GM18520 (cell line): ENCODE measurements at regions not wholly inside any gene's neighbourhood (a gene's known extent, or its start where the extent isn't known, plus 50 kb on each side); places are given as distances from the start of the nearest gene placed in this dataset.
"Not testable (repeated sequence)": the region's sequence is repeated elsewhere in the genome, so short reads cannot be mapped to it uniquely, and the experiment has no call there.

Experiments
- ATAC-seq: cut with Tn5 transposase; IDR thresholded peaks from one replicate; pipeline ENCODE4 v1.9.1; 2021; ENCODE audit not compliant: unreplicated experiment

GRCh38 chr3:145450018-145450682 is 710.8 kb downstream of the PLOD2 start:
- ATAC-seq = no peak

GRCh38 chr3:145457825-145458552 is 703.0 kb downstream of the PLOD2 start:
- ATAC-seq = no peak

GRCh38 chr3:145459681-145460080 is 701.3 kb downstream of the PLOD2 start:
- not testable (repeated sequence) for ATAC-seq

DNA sequence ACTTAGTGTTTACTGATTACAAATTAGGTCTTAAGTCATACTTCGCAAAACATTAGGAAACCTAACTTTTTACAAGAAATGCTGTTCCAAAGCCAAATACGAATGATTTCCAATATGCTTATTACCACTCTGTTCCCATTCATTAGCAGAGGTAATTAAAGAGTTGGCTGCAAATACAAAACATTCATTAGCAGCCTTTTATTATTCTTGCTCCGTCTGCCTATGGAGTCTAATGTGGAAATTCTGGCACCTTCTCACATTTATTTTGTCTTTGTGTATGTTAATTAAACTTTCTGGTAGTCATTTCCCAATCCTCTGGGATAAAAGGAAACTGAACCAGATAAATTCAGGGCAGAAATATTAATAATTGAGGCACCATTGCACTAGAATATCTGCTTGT is 689.0 kb downstream of the PLOD2 start:
- no peak for ATAC-seq

DNA sequence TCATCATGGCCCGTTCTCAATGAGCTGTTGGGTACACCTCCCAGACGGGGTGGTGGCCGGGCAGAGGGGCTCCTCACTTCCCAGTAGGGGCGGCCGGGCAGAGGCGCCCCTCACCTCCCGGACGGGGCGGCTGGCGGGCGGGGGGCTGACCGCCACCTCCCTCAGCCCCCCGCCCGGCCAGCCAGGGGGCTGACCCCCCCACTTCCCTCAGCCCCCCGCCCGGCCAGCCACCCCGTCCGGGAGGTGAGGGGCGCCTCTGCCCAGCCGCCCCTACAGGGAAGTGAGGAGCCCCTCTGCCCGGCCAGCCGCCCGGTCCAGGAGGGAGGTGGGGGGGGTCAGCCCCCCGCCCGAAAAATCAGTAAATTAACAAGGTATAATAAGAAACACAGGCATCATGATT is 678.2 kb downstream of the PLOD2 start:
- not testable (repeated sequence) for ATAC-seq

GRCh38 chr3:145483992-145484391 is 677.0 kb downstream of the PLOD2 start:
- no peak for ATAC-seq

GRCh38 chr3:145489011-145489410 is 672.0 kb downstream of the PLOD2 start:
- no peak for ATAC-seq

DNA sequence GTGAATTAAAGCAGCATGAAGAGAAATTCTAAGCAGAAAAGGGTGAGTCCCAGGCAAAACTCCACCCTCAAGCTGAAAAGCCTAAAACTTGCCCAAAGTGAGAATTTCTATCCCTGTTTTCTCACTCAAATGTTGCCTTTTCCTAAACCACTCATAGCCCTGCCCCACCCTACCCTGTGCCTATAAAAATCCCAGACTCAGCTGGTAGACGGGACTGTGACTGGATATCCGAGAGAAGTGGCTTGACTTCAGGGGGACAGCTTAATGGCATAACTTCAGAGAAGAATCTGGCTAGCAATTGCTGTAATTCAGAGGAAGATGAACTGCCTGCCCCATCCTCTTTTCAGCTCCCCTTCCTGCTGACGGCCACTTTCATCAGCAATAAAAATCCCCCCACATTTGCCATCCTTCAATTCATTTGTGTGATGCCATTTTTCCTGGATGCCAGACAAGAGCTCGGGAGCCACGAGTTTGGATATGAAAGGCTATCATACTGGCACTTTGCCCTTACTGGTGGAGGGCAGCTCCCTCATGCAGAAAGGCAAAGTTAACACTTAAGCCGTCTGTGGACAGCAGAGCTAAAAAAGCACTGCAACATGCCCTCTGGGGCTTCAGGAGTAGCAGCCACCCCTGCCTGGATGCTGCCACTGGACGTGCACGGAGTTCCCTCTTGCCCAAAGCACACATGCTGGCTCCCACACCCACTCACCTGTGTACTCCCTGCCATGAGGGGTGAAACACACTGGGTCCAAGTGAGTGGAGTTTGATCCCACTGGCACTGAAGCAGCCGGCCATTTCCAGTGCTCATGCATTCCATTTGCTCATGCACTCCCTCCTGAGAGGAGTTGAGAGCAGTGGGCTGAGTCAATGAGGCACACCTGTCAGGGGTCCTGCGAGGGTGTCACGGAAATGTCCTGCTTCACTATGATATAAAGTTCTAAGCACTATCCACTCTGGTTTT is 670.6 kb downstream of the PLOD2 start:
- no peak for ATAC-seq

DNA sequence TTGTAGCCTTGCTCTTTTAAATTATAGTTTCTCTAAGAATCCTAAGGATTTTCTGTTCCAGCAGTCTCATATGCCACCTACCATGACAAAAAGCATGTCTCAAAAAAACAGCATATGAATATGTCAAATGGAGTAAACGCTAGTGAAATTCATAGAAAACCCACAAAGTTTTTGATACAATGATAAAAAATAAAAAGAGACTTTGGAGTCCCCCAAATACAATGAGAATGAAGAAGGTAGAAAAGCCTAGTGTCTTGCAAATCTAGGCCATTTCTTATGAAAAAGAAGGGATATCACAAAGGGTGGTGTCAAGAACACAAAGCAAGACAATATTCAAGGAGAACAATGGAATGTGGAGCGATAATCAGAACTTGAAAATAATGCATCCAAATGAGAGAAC is 668.5 kb downstream of the PLOD2 start:
- ATAC-seq = no peak

- ATAC-seq = not testable (repeated sequence)
Measured at GRCh38 chr3:145517416-145517815, 643.6 kb downstream of the PLOD2 start.

GRCh38 chr3:145518639-145519038 is 642.3 kb downstream of the PLOD2 start:
- no peak for ATAC-seq

- ATAC-seq = no peak
Measured at GRCh38 chr3:145519398-145520047, 641.5 kb downstream of the PLOD2 start.

GRCh38 chr3:145522179-145522578 is 638.8 kb downstream of the PLOD2 start:
- ATAC-seq = no peak

DNA sequence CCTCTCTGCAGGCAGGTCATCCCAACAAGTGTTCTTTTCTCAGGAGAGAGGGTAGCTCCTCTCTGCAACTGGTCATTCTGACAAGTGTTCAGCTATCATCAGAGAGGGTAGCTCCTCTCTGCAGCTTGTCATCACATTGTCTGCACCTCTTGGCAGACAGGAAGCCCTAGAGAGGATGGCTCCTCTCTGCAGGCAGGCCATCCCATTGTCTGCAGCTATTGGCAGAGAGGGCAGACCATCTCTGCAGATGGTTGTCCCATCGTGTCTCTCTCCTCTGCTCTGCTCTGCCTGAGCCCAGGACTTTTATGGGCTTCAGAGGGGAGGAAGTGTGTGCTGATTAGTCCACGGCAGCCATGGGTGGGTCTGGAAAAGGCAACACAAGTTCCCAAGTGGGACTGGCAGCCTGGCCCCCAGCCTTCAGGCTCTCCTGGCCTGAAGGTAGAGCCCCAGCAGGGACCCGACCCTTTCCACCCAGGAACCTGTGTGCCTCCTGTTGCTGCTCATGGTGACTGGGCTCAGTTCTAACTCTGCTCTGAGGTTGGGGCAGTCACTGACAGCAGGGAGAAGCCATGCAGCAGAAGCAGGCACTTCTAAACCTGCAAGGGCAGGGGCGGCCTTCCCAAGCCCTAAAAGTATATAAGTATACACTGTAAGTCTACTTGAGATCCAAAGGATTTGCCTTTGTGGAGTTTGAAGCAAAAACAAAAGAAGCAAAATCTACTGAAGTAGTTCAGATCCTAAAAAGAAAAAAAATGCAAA is 637.9 kb downstream of the PLOD2 start:
- no peak for ATAC-seq

GRCh38 chr3:145531548-145531947 is 629.4 kb downstream of the PLOD2 start:
- ATAC-seq = no peak

DNA sequence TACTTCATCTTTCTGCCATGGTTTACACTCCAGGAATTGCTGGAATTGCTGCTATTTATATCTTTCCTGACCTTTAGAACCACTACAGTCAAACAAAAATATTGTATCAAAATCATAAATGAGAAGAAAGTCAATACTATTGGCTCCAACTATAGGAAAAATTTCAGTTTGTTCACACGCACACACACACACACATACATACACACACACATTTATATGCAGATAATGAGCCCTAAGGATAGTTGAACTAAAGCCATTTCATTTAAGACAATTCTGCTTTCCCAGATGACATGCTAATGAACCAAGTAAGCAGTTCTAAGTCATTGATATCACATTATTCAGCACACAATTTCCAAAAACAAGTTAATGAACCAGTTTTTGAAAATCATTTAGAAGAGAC is 627.3 kb downstream of the PLOD2 start:
- ATAC-seq = no peak

- no peak for ATAC-seq
Measured at GRCh38 chr3:145536461-145536860, 624.5 kb downstream of the PLOD2 start.

- no peak for ATAC-seq
Measured at GRCh38 chr3:145550522-145550921, 610.5 kb downstream of the PLOD2 start.

- no peak for ATAC-seq
Measured at GRCh38 chr3:145557405-145557804, 603.6 kb downstream of the PLOD2 start.

DNA sequence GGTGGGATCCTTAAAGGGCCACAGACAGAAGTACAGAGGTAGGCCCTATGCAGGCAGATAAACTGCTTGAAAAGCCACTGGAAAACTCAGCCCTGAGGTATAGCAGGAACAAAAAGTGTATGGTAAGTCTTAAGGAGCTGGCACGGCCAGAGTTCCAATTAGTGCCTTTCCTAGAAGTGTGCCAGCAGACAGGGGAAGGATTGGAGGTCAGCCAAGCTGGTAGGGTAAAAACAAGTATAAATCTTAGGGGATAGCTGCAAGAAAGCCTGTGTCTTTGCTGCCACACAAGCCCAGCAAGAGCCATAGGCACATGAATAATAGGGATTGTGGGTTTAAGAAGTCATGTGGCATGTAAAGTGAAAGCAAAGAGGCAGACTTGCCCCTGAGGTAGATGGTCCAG is 582.5 kb downstream of the PLOD2 start:
- ATAC-seq = no peak
